ENCODE measurements at regions not wholly inside any gene's neighbourhood (a gene's known extent, or its start where the extent isn't known, plus 50 kb on each side); places are given as distances from the start of the nearest gene placed in this dataset.

- Histone ChIP-seq H3K4me1 (no peaks in the 10 kb centered on the region), H3K27ac (no peak overlapping the region), H3K9me3 (no peaks in the 10 kb centered on the region), H3K27me3 (no peaks in the 10 kb centered on the region), H3K36me3 (no peaks in the 10 kb centered on the region), H3K4me3 (no peak overlapping the region)
- in situ Hi-C loops (cut with MboI; ENCODE audit: low sequenced_read_pairs in 4 of 4): no loop called here
- intact Hi-C loops (cut with DNase I; ENCODE audit: low total_unique reads): no loop called here
- TF ChIP-seq POLR2A (IDR thresholded peaks at IDR 0.05) (no peak), CTCF (IDR thresholded peaks at IDR 0.05 in 4 of 5, conservative IDR thresholded peaks at IDR 0.05 in 1 of 5) (no peak)
- no peak for DNase-seq
- no peak for ATAC-seq
Measured at GRCh38 chr14:44422699-44423098, 84.4 kb downstream of the FSCB start.

GRCh38 chr14:44420226-44420625, 86.9 kb downstream of the FSCB start:
- Histone ChIP-seq H3K4me1 (no peaks in the 10 kb centered on the region), H3K36me3 (no peaks in the 10 kb centered on the region), H3K4me3 (no peak overlapping the region), H3K27ac (no peak overlapping the region), H3K9me3 (no peaks in the 10 kb centered on the region), H3K27me3 (no peaks in the 10 kb centered on the region)
- in situ Hi-C loops (cut with MboI; ENCODE audit: low sequenced_read_pairs in 4 of 4) (no loop called here), intact Hi-C loops (cut with DNase I; ENCODE audit: low total_unique reads) (no loop called here)
- TF ChIP-seq CTCF (IDR thresholded peaks at IDR 0.05 in 4 of 5, conservative IDR thresholded peaks at IDR 0.05 in 1 of 5): no peak
- no peak for TF ChIP-seq POLR2A (IDR thresholded peaks at IDR 0.05)
- DNase-seq: no peak
- ATAC-seq: no peak

- H3K4me1 ChIP-seq: no peaks in the 10 kb centered on the region
- in situ Hi-C loops (cut with MboI; ENCODE audit: low sequenced_read_pairs in 4 of 4) (no loop called here), intact Hi-C loops (cut with DNase I; ENCODE audit: low total_unique reads) (no loop called here)
- no peaks in the 10 kb centered on the region for H3K36me3 ChIP-seq
- H3K9me3 ChIP-seq: no peaks in the 10 kb centered on the region
- TF ChIP-seq CTCF (IDR thresholded peaks at IDR 0.05 in 4 of 5, conservative IDR thresholded peaks at IDR 0.05 in 1 of 5) (no peak), POLR2A (IDR thresholded peaks at IDR 0.05) (no peak)
- ATAC-seq (no peak), DNase-seq (no peak)
- no peak overlapping the region for H3K4me3 ChIP-seq
- H3K27ac ChIP-seq: no peak overlapping the region
- H3K27me3 ChIP-seq: no peaks in the 10 kb centered on the region
Measured at GRCh38 chr14:44418856-44419255, 88.2 kb downstream of the FSCB start.

- H3K4me1 ChIP-seq: no peaks in the 10 kb centered on the region
- in situ Hi-C loops (cut with MboI; ENCODE audit: low sequenced_read_pairs in 4 of 4): no loop called here
- intact Hi-C loops (cut with DNase I; ENCODE audit: low total_unique reads): no loop called here
- no peak overlapping the region for H3K4me3 ChIP-seq
- DNase-seq (no peak), ATAC-seq (no peak)
- H3K9me3 ChIP-seq: no peaks in the 10 kb centered on the region
- H3K27me3 ChIP-seq: no peaks in the 10 kb centered on the region
- H3K36me3 ChIP-seq: no peaks in the 10 kb centered on the region
- H3K27ac ChIP-seq: no peak overlapping the region
- TF ChIP-seq CTCF (IDR thresholded peaks at IDR 0.05 in 4 of 5, conservative IDR thresholded peaks at IDR 0.05 in 1 of 5): no peak
Measured at GRCh38 chr14:44417809-44418208, 89.3 kb downstream of the FSCB start.

- intact Hi-C loops (cut with DNase I; ENCODE audit: low total_unique reads) (no loop called here), in situ Hi-C loops (cut with MboI; ENCODE audit: low sequenced_read_pairs in 4 of 4) (no loop called here)
- Histone ChIP-seq H3K27me3 (no peaks in the 10 kb centered on the region), H3K27ac (no peak overlapping the region), H3K9me3 (no peaks in the 10 kb centered on the region), H3K4me3 (no peak overlapping the region), H3K36me3 (no peaks in the 10 kb centered on the region), H3K4me1 (no peaks in the 10 kb centered on the region)
- DNase-seq (no peak), ATAC-seq (no peak)
- TF ChIP-seq CTCF (IDR thresholded peaks at IDR 0.05 in 4 of 5, conservative IDR thresholded peaks at IDR 0.05 in 1 of 5) (no peak), POLR2A (IDR thresholded peaks at IDR 0.05) (no peak)
Measured at GRCh38 chr14:44414646-44415045, 92.4 kb downstream of the FSCB start.

All from gastrocnemius medialis (tissue), 4 donors.